IMR-90 (cell line): ENCODE measurements at regions not wholly inside any gene's neighbourhood (a gene's known extent, or its start where the extent isn't known, plus 50 kb on each side); places are given as distances from the start of the nearest gene placed in this dataset.

Experiments
- ATAC-seq: fragments of 200-7000 bp; cut with Tn5 transposase; 2 replicates; pipeline ENCODE4 v1.9.1; 2020; ENCODE audit warnings: low read depth, mild to moderate bottlenecking, moderate library complexity
- BruUV-seq: library from RNA; stranded (reverse); fragments of 400-500 nt; replicated peaks from 2 replicates; lab custom pipeline; 2021; lab: Mats Ljungman, UMichigan
- CTCF ChIA-PET: fragments of 300-600 bp; formaldehyde crosslinking; extraction: SDS; loops from one replicate; lab custom pipeline; 2021; ENCODE audit warnings: antibody characterized with exemption; lab: Yijun Ruan, JAX
- POLR2A ChIA-PET: fragments of 300-600 bp; sonication (Branson Sonifier 250); formaldehyde crosslinking; loops from one replicate; lab custom pipeline; 2022; ENCODE audit warnings: antibody characterized with exemption; ENCODE audit not compliant: unreplicated experiment; lab: Charles Lee
- DNase-seq: peaks from one replicate; pipeline ENCODE4 v3.0.0; 2013
- H2AFZ ChIP-seq: replicated peaks from 2 replicates; pipeline ENCODE3; 2013; ENCODE audit warnings: low read length, mild to moderate bottlenecking; ENCODE audit not compliant: poor library complexity
- H2AK5ac ChIP-seq: 2 replicates; pipeline ENCODE4 v1.6.1; 2013; ENCODE audit warnings: low read depth, low read length, inconsistent platforms
- H2AK9ac ChIP-seq: replicated peaks from 2 replicates; pipeline ENCODE3; 2013; ENCODE audit warnings: mild to moderate bottlenecking, low read depth, low read length, moderate library complexity; ENCODE audit not compliant: poor library complexity
- H2BK120ac ChIP-seq: 2 replicates; pipeline ENCODE4 v1.6.1; 2013; ENCODE audit warnings: low read depth, low read length, inconsistent platforms
- H2BK15ac ChIP-seq: 3 replicates; pipeline ENCODE4 v1.6.1; 2013; ENCODE audit warnings: low read depth, low read length, inconsistent platforms
- H2BK20ac ChIP-seq: 2 replicates; pipeline ENCODE4 v1.6.1; 2013; ENCODE audit warnings: low read depth, mild to moderate bottlenecking, inconsistent platforms, low read length, moderate library complexity
- H2BK5ac ChIP-seq: 2 replicates; pipeline ENCODE4 v1.6.1; 2013; ENCODE audit warnings: mild to moderate bottlenecking, low read depth, low read length, inconsistent platforms; ENCODE audit not compliant: poor library complexity, severe bottlenecking
- H3K14ac ChIP-seq: replicated peaks from 2 replicates; pipeline ENCODE4 v1.6.1; 2013; ENCODE audit warnings: low read depth, low read length, inconsistent platforms
- H3K18ac ChIP-seq: 2 replicates; pipeline ENCODE4 v1.6.1; 2013; ENCODE audit warnings: low read depth, low read length, control low read depth
- H3K23ac ChIP-seq: 2 replicates; pipeline ENCODE4 v1.6.1; 2013; ENCODE audit warnings: low read depth, low read length, inconsistent platforms
- H3K27ac ChIP-seq: 2 replicates; pipeline ENCODE4 v1.5.1; 2013; ENCODE audit warnings: mild to moderate bottlenecking, control low read depth, low read length; ENCODE audit not compliant: insufficient read depth
- H3K27me3 ChIP-seq: 2 replicates; pipeline ENCODE4 v1.6.1; 2013; ENCODE audit warnings: low read length; ENCODE audit not compliant: control insufficient read depth, insufficient read depth
- H3K36me3 ChIP-seq: 2 replicates; pipeline ENCODE4 v1.6.1; 2013; ENCODE audit warnings: low read length, mixed read lengths; ENCODE audit not compliant: control insufficient read depth, insufficient read depth
- H3K4ac ChIP-seq: 2 replicates; pipeline ENCODE4 v1.6.1; 2013; ENCODE audit warnings: low read depth, low read length, inconsistent platforms
- H3K4me1 ChIP-seq: 2 replicates; pipeline ENCODE4 v1.6.1; 2013; ENCODE audit warnings: low read length, mixed read lengths; ENCODE audit not compliant: control insufficient read depth, insufficient read depth
- H3K4me2 ChIP-seq: 2 replicates; pipeline ENCODE4 v1.6.1; 2013; ENCODE audit warnings: low read depth, mild to moderate bottlenecking, control low read depth, low read length, moderate library complexity
- H3K4me3 ChIP-seq: 2 replicates; pipeline ENCODE4 v1.5.1; 2013; ENCODE audit warnings: low read depth, mild to moderate bottlenecking, control low read depth, low read length, moderate library complexity; ENCODE audit not compliant: insufficient read depth
- H3K56ac ChIP-seq: 2 replicates; pipeline ENCODE4 v1.6.1; 2013; ENCODE audit warnings: low read length, inconsistent platforms; ENCODE audit not compliant: insufficient read depth; ENCODE audit errors: extremely low read depth
- H3K79me1 ChIP-seq, 2 experiments: 2 replicates each; pipeline ENCODE4 v1.6.1; 2013; ENCODE audit warnings: low read length in 2 of 2, inconsistent platforms in 1 of 2, low read depth in 1 of 2
- H3K9ac ChIP-seq: 2 replicates; pipeline ENCODE4 v1.6.1; 2013; ENCODE audit warnings: low read depth, low read length, control low read depth
- H3K9me1 ChIP-seq: 2 replicates; pipeline ENCODE4 v1.6.1; 2013; ENCODE audit warnings: low read length, inconsistent platforms; ENCODE audit not compliant: insufficient read depth
- H3K9me3 ChIP-seq: 2 replicates; pipeline ENCODE4 v1.6.1; 2013; ENCODE audit warnings: low read length; ENCODE audit not compliant: control insufficient read depth, insufficient read depth
- H4K20me1 ChIP-seq: 2 replicates; pipeline ENCODE4 v1.6.1; 2013; ENCODE audit warnings: low read length, inconsistent platforms; ENCODE audit not compliant: insufficient read depth
- H4K5ac ChIP-seq: 2 replicates; pipeline ENCODE4 v1.6.1; 2013; ENCODE audit warnings: mild to moderate bottlenecking, low read depth, low read length, control low read depth
- H4K8ac ChIP-seq, 2 experiments: 2 replicates each; pipeline ENCODE4 v1.6.1; 2013; ENCODE audit warnings: low read depth in 2 of 2, low read length in 2 of 2, control low read depth in 1 of 2, inconsistent platforms in 1 of 2
- H4K91ac ChIP-seq: 2 replicates; pipeline ENCODE4 v1.6.1; 2013; ENCODE audit warnings: low read depth, low read length, inconsistent platforms; ENCODE audit not compliant: insufficient read depth
- CHD1 ChIP-seq: IDR thresholded peaks from 2 replicates; pipeline ENCODE4 v1.6.1; 2012; ENCODE audit warnings: low read depth, low read length, improper control_type of control experiment
- CTCF ChIP-seq: conservative IDR thresholded peaks from 2 replicates; pipeline ENCODE4 v1.5.1; 2012; ENCODE audit warnings: mild to moderate bottlenecking, low read depth, low read length, improper control_type of control experiment
- ELK1 ChIP-seq: fragments of 150-350 bp; IDR thresholded peaks from 2 replicates; pipeline ENCODE4 v1.6.1; 2016; ENCODE audit warnings: low read depth, mild to moderate bottlenecking, low read length, moderate library complexity, borderline replicate concordance
- MAZ ChIP-seq: IDR thresholded peaks from 2 replicates; pipeline ENCODE4 v1.6.1; 2012; ENCODE audit warnings: low read depth, mild to moderate bottlenecking, low read length, improper control_type of control experiment, moderate library complexity, borderline replicate concordance
- POLR2A ChIP-seq: IDR thresholded peaks from 2 replicates; pipeline ENCODE4 v1.6.1; 2012; ENCODE audit warnings: mild to moderate bottlenecking, low read depth, low read length
- RAD21 ChIP-seq: IDR thresholded peaks from 2 replicates; pipeline ENCODE4 v1.6.1; 2012; ENCODE audit warnings: low read length, improper control_type of control experiment
- RCOR1 ChIP-seq: IDR thresholded peaks from 2 replicates; pipeline ENCODE4 v1.6.1; 2012; ENCODE audit warnings: mild to moderate bottlenecking, low read length, improper control_type of control experiment; ENCODE audit not compliant: insufficient replicate concordance
- RFX5 ChIP-seq: IDR thresholded peaks from 2 replicates; pipeline ENCODE4 v1.8.0; 2012; ENCODE audit warnings: low read depth, mild to moderate bottlenecking, low read length, moderate library complexity
- WGBS, 2 experiments: methylation state at CpG; one replicate each; pipeline versions ENCODE4 v1.1.5 to v1.1.7; 2013; ENCODE audit warnings: missing lambda C conversion rate in 2 of 2; ENCODE audit not compliant: insufficient read length in 1 of 2; ENCODE audit errors: extremely low coverage in 2 of 2; 5-methylcytosine and 5-hydroxymethylcytosine counted together
- dilution Hi-C: fragments of 300-500 bp; cut with HindIII; formaldehyde crosslinking; loops from one replicate; pipeline ENCODE4 v1.14.3; 2018; ENCODE audit warnings: low sequenced_read_pairs; ENCODE audit not compliant: unreplicated experiment
- in situ Hi-C: fragments of 300-500 bp; cut with MboI; formaldehyde crosslinking; loops from 3 replicates; pipeline ENCODE4 v1.14.3; 2019; ENCODE audit warnings: low sequenced_read_pairs, inconsistent platforms, mixed read lengths
- intact Hi-C: fragments of 100-400 bp; cut with micrococcal nuclease; formaldehyde crosslinking; loops from 2 replicates; pipeline ENCODE4 v1.10.0; 2022

- H4K20me1 ChIP-seq = no peaks in the 10 kb centered on the region
- no peak overlapping the region for H3K18ac ChIP-seq
- TF ChIP-seq RCOR1 (no peak), ELK1 (no peak), CTCF (no peak), RAD21 (no peak), MAZ (no peak), RFX5 (no peak), POLR2A (no peak), CHD1 (no peak)
- no peak overlapping the region for H4K91ac ChIP-seq
- intact Hi-C loops = no loop called here
- H2BK20ac ChIP-seq = no peak overlapping the region
- ATAC-seq = no peak
- dilution Hi-C loops = no loop called here
- no peak for DNase-seq
- H3K27me3 ChIP-seq = no peaks in the 10 kb centered on the region
- H2BK120ac ChIP-seq = no peak overlapping the region
- H3K9me3 ChIP-seq = no peaks in the 10 kb centered on the region
- WGBS, 2 experiments = 0% methylated on average over 1 of the region's 3 CpGs; no CpG with 5 or more reads in 1 of the 2 experiments
- H2AK9ac ChIP-seq = no peak overlapping the region
- no peak overlapping the region for H2AK5ac ChIP-seq
- H3K79me1 ChIP-seq = no peaks in the 10 kb centered on the region
- H3K14ac ChIP-seq = no peak overlapping the region
- H3K4ac ChIP-seq = no peak overlapping the region
- H3K9ac ChIP-seq = no peak overlapping the region
- H2BK5ac ChIP-seq = no peak overlapping the region
- no peak overlapping the region for H3K56ac ChIP-seq
- no peak overlapping the region for H3K4me3 ChIP-seq
- no peaks in the 10 kb centered on the region for H3K36me3 ChIP-seq
- no peak overlapping the region for H4K5ac ChIP-seq
- no TSS peak for BruUV-seq
- no peak overlapping the region for H3K23ac ChIP-seq
- H2AFZ ChIP-seq = no peak overlapping the region
- H3K4me1 ChIP-seq = peaks cover 18% of the 10 kb centered on the region
- H3K4me2 ChIP-seq = no peak overlapping the region
- no peaks in the 10 kb centered on the region; the same call in 1 of the 2 replicates for H3K9me1 ChIP-seq
- no peak overlapping the region for H3K27ac ChIP-seq
- CTCF ChIA-PET = no interaction called here
- no peak overlapping the region for H4K8ac ChIP-seq
- in situ Hi-C loops = no loop called here
- no peak overlapping the region for H2BK15ac ChIP-seq
- POLR2A ChIA-PET = no interaction called here
These were observed 126.9 kb downstream of the LY86 start for GRCh38 chr6:6715465-6715864.
